Lower lobe of right lung (tissue), 2 donors: ENCODE measurements at regions not wholly inside any gene's neighbourhood (a gene's known extent, or its start where the extent isn't known, plus 50 kb on each side); places are given as distances from the start of the nearest gene placed in this dataset.

Experiments
- ATAC-seq, 2 donors: fragments of 200-7000 bp; cut with Tn5 transposase; one replicate each; pipeline ENCODE4 v1.9.1; 2020 to 2022; ENCODE audit warnings: mild to moderate bottlenecking in 2 of 2, moderate library complexity in 2 of 2
- DNase-seq: peaks from one replicate; pipeline ENCODE4 v3.0.0-alpha.2; 2020
- H3K27ac ChIP-seq: fragments of 200-600 bp; one replicate; pipeline ENCODE4 v1.8.0; 2022
- H3K27me3 ChIP-seq: fragments of 200-600 bp; one replicate; pipeline ENCODE4 v1.8.0; 2022; ENCODE audit warnings: low read depth
- H3K36me3 ChIP-seq: fragments of 200-600 bp; one replicate; pipeline ENCODE4 v1.8.0; 2022; ENCODE audit warnings: mild to moderate bottlenecking
- H3K4me1 ChIP-seq: fragments of 200-600 bp; one replicate; pipeline ENCODE4 v1.8.0; 2022
- H3K4me3 ChIP-seq: fragments of 200-600 bp; one replicate; pipeline ENCODE4 v1.8.0; 2022; ENCODE audit warnings: mild to moderate bottlenecking
- H3K9me3 ChIP-seq: fragments of 200-600 bp; one replicate; pipeline ENCODE4 v1.8.0; 2022
- intact Hi-C: fragments of 100-400 bp; cut with DNase I; formaldehyde crosslinking; loops from one replicate; pipeline ENCODE4 v1.11.0; 2022
- TF ChIP-seq, protein P1 (sequence below): fragments of 200-600 bp; IDR thresholded peaks from one replicate; pipeline ENCODE4 v1.8.0; 2022; ENCODE audit warnings: antibody characterized with exemption, mild to moderate bottlenecking
- donor health status: DM: no; HTN: yes; CAD: no; lungs with severe emphysema.

- no peaks in the 10 kb centered on the region for H3K9me3 ChIP-seq
- no peak overlapping the region for H3K27ac ChIP-seq
- no peak overlapping the region for H3K4me3 ChIP-seq
- DNase-seq (no peak), ATAC-seq (no peak)
- no peaks in the 10 kb centered on the region for H3K27me3 ChIP-seq
- TF ChIP-seq, protein P1, sequence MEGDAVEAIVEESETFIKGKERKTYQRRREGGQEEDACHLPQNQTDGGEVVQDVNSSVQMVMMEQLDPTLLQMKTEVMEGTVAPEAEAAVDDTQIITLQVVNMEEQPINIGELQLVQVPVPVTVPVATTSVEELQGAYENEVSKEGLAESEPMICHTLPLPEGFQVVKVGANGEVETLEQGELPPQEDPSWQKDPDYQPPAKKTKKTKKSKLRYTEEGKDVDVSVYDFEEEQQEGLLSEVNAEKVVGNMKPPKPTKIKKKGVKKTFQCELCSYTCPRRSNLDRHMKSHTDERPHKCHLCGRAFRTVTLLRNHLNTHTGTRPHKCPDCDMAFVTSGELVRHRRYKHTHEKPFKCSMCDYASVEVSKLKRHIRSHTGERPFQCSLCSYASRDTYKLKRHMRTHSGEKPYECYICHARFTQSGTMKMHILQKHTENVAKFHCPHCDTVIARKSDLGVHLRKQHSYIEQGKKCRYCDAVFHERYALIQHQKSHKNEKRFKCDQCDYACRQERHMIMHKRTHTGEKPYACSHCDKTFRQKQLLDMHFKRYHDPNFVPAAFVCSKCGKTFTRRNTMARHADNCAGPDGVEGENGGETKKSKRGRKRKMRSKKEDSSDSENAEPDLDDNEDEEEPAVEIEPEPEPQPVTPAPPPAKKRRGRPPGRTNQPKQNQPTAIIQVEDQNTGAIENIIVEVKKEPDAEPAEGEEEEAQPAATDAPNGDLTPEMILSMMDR = no peak
- H3K4me1 ChIP-seq = peaks cover 12% of the 10 kb centered on the region
- H3K36me3 ChIP-seq = no peaks in the 10 kb centered on the region
- intact Hi-C loops = no loop called here
Measured at GRCh38 chr13:24060993-24061392, 99.5 kb upstream of the SPATA13 start.

- H3K4me3 ChIP-seq = no peak overlapping the region
- H3K36me3 ChIP-seq = no peaks in the 10 kb centered on the region
- H3K4me1 ChIP-seq = peaks cover 12% of the 10 kb centered on the region
- H3K9me3 ChIP-seq = no peaks in the 10 kb centered on the region
- TF ChIP-seq, protein P1 = no peak
- no peaks in the 10 kb centered on the region for H3K27me3 ChIP-seq
- peak; percentile 49 to 52 for ATAC-seq
- H3K27ac ChIP-seq = peak overlapping the region; percentile 57
- intact Hi-C loops = no loop called here
- no peak for DNase-seq
Measured at GRCh38 chr13:24063281-24063877, 97.1 kb upstream of the SPATA13 start.

DNA sequence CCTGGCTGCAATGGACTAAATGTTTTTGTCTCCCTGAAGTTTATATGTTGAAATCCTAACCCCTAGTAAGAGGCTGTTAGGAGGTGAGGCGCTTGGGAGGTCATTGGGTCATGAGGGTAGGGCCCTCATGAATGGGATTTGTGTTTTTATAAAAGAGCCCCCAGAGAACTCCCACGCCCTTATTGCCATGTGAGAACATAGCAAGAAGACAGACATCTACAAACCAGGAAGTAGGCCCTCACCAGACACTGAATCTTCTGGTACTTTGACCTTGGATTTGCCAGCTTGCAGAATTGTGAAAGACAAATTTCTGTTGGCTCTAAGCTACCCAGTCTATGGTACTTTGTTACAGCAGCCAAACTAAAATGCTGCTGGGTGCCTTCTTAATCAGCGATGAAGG lies 96.1 kb upstream of the SPATA13 start:
- H3K36me3 ChIP-seq = no peaks in the 10 kb centered on the region
- intact Hi-C loops = no loop called here
- H3K4me3 ChIP-seq = no peak overlapping the region
- peaks cover 12% of the 10 kb centered on the region for H3K4me1 ChIP-seq
- ATAC-seq = no peak
- H3K27ac ChIP-seq = no peak overlapping the region
- H3K9me3 ChIP-seq = no peaks in the 10 kb centered on the region
- H3K27me3 ChIP-seq = no peaks in the 10 kb centered on the region
- DNase-seq = no peak
- TF ChIP-seq, protein P1 = no peak

DNA sequence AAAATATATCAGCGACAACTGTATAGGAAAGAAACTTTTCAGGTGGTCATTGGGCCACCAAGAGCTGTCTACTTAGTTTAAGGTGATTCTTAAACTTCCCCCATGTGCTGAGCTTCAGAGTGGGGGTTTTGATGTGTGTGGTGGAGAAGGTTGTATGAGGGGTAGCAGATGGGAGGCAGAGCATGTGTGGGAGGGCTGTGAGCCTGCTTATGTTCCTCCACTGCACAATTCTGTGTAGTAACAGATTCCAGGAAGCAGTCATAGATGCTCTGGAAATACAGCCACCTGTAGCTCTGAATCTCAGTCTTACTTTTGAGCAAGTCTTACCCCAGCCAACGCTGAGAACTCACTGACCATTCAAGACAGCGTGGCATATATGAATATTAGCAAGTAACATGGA lies 95.3 kb upstream of the SPATA13 start:
- no peak for DNase-seq
- H3K27me3 ChIP-seq = no peaks in the 10 kb centered on the region
- no peaks in the 10 kb centered on the region for H3K9me3 ChIP-seq
- H3K4me1 ChIP-seq = peaks cover 12% of the 10 kb centered on the region
- intact Hi-C loops = no loop called here
- TF ChIP-seq, protein P1 = no peak
- H3K36me3 ChIP-seq = no peaks in the 10 kb centered on the region
- ATAC-seq = no peak
- no peak overlapping the region for H3K4me3 ChIP-seq
- H3K27ac ChIP-seq = no peak overlapping the region

DNA sequence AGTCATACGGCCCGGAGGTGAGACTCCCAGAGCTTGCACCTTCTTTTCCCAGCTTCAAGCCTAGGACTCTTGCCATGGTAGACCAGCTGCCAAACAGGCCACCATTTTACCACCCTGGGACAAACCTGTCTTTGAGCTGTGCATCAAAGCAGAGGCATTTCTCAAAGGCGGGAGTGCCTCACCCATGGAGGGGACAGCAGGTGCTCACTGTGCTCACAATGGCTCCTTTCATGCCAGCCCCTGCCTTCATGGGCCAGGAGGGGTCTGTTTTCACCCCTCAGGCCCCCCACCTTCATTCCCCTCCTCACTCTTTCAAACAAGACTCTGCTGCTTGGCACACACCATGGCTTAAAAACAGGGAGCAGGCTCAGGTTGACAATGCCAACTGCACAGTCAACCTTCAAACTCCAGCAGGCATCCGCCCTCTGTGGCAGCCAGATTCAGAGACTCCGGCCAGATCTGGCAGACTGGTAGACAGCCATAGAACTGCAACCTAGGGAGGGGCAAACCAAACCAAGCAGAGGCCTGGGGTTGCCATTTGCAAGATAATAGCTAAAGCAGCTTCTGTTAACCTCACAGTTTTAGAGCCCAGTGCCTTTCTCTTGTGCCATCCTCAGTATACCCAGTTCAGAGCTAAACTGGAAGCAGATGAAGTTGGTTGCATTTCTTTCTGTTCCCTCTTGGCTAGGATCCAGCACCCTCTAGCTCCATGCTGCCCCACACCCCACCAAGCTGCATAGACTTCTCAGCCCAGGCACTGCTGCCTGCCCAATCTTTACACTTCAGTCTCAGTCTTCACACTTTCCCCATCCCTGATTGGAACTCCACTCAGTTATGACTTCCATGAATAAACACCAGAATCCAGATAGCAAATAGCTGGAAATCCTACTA lies 93.9 kb upstream of the SPATA13 start:
- H3K36me3 ChIP-seq = no peaks in the 10 kb centered on the region
- no peak overlapping the region for H3K27ac ChIP-seq
- TF ChIP-seq, protein P1 = no peak
- H3K9me3 ChIP-seq = no peaks in the 10 kb centered on the region
- intact Hi-C loops = no loop called here
- H3K27me3 ChIP-seq = no peaks in the 10 kb centered on the region
- no peak overlapping the region for H3K4me3 ChIP-seq
- no peak for ATAC-seq
- H3K4me1 ChIP-seq = peaks cover 12% of the 10 kb centered on the region
- no peak for DNase-seq
